GM18511 (cell line): ENCODE measurements at regions not wholly inside any gene's neighbourhood (a gene's known extent, or its start where the extent isn't known, plus 50 kb on each side); places are given as distances from the start of the nearest gene placed in this dataset.

Source experiments
- ATAC-seq: cut with Tn5 transposase; IDR thresholded peaks from one replicate; pipeline ENCODE4 v1.9.1; 2021; ENCODE audit warnings: mild to moderate bottlenecking, moderate library complexity; ENCODE audit not compliant: unreplicated experiment

GRCh38 chr4:58711039-58711438 is 1600.9 kb upstream of the IGFBP7 start:
- ATAC-seq, result no peak

DNA sequence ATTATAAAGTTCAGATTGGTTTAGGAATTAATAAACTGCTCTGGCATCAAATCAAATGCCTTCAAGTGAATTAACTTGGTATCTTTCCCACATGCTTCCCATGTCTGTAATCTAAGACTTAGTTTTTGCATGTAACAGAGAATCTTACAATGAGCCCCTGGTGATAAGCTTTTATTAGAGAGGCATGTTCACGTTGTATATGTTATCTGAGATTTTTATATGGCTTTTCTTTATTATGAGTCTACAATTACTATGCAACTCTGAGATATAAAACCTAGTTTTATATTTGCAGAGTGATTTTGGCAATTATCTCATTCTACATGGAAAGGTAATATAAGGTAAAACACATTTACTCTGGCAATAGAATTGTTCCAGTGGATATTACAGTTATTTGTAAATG is 1578.4 kb upstream of the IGFBP7 start:
- ATAC-seq, result no peak

DNA sequence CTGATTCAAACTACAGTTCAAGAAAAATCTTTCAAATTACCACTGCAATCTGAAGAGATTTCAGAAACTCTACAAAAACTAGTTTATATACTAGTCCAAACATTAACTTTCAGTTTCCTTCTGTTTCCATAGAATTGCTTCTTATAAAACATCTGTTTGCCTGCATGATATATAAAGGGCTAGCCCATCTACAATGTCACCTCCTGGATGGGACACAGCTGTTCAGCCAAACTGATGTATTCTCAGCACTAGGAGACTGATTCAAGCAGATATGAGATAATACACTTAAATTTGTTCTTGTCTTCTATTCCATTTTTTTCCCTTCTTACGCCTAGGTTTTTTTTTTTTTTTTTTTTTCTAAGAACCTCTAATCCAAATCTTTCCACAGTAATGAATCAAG is 1569.7 kb upstream of the IGFBP7 start:
- ATAC-seq, result no peak

- ATAC-seq, result no peak
Observed at GRCh38 chr4:58679051-58679450, 1568.9 kb upstream of the IGFBP7 start.

DNA sequence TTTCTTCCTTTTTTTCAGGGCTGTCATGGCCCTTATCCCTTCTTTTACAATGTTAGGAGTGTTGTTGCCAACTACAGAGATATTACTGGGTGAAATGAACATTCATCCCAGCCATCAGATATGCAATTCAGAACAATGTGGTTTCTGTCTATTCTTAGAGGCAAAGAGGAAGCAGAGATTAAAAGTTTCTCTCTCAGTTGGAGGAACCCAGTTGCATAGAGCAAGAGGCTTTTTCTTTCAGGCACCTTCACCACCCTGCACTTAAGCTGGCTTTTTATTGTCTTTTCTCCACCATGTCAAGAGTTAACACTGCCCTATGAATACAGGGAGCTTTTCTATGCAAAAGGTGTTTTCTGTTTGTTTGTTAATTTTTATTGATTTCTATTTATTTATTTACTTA is 1559.6 kb upstream of the IGFBP7 start:
- ATAC-seq, result no peak

GRCh38 chr4:58665649-58666048 is 1555.5 kb upstream of the IGFBP7 start:
- ATAC-seq, result no peak

- ATAC-seq, result no peak
Observed at GRCh38 chr4:58658701-58659100, 1548.5 kb upstream of the IGFBP7 start.

DNA sequence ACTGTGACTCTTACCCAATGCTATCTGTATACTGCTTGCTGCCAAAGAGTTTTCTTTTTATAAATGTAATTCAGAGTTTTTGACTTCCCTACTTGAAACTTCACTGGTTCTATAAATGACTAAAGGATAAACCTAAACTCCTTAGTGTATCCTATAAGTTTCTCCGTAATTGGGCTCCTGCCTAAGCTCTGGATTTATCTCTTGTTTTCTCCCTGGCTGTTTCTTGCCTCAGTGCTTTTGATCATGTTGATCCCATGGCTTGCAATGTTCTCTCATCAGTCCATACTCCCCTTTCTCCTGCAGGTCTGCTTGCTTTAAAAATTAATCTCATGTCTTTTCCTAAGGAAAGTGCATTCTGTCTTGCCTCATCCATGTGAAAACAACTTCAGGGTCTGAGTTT is 1543.1 kb upstream of the IGFBP7 start:
- no peak for ATAC-seq

- no peak for ATAC-seq
Observed at GRCh38 chr4:58649226-58649625, 1539.0 kb upstream of the IGFBP7 start.

GRCh38 chr4:58646126-58646525 is 1535.9 kb upstream of the IGFBP7 start:
- no peak for ATAC-seq

DNA sequence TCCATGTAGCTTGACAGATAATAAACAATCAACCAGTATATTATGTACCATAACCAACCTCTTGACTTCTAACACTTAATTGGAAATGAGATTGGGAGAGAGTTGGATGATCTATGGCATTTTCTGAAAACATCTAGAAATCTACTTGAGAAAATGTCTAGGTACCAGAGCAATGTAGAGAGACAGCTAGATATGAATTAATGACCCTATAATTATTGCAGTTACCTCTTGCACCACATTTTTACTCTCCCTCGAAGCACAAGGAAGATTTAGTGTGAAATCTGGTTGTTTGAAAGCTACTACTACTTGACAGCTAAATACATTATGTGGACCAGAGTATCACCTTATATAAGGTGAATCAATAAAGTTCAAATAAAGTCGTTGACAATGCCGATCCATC is 1534.4 kb upstream of the IGFBP7 start:
- no peak for ATAC-seq

DNA sequence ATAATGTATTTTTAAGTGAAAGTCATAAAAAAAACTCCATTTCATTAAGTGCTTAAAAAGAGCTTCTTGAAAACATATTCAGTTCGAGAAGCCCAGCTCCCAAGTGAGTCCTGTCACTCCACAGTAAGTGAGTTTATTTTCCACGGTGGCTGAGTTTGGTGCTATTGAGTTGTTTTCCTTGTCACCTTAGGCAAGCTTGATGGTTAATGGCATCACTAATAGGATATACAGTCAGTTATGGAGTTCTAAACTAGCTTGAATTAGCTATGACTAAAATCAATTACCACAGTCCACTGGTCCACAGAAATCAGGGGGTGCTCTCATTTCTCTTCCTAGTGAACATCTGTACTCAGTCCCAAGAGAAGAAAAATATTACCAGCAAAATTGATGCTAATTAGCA is 1526.2 kb upstream of the IGFBP7 start:
- ATAC-seq, result no peak

- ATAC-seq, result no peak
Observed at GRCh38 chr4:58617226-58617625, 1507.0 kb upstream of the IGFBP7 start.

GRCh38 chr4:58611012-58611411 is 1500.8 kb upstream of the IGFBP7 start:
- ATAC-seq, result no peak

DNA sequence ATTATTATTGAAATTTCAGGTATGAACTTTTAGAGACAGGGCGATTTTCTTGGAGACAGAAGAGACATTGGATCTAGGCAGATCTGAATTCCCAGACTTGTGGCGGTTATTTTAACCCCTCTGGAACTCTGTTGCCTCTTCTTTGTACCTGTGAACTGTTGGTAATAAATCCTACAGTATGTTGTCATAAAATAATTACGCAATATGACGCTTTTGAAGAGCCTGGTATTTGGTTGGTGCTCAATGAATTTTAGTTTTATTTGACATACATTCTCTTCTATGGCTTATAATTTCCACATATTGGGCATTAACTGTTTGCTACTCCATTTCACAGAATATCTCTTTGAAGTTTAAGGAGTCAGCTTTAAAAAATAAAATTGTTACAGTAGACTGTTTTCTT is 1496.1 kb upstream of the IGFBP7 start:
- ATAC-seq, result no peak

DNA sequence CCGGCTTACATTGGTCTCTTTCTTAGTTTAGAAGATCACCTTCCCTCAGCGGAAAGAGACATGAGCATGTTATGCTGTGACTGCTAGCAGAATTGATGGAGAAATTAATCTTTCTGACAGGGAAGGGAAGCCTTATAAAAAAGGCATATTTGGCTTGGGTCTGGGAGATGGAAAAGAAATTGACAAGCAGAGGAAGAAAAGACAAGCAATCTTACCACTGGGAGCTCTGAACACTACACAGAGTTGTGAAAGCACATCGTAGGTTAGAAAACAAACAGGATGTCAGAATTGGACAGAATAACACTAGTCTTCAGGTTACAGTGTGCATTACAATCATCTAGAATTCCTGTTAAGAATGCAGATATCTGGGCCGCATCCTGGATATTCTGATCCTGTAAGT is 1493.8 kb upstream of the IGFBP7 start:
- no peak for ATAC-seq

- no peak for ATAC-seq
Observed at GRCh38 chr4:58602731-58603359, 1492.7 kb upstream of the IGFBP7 start.

DNA sequence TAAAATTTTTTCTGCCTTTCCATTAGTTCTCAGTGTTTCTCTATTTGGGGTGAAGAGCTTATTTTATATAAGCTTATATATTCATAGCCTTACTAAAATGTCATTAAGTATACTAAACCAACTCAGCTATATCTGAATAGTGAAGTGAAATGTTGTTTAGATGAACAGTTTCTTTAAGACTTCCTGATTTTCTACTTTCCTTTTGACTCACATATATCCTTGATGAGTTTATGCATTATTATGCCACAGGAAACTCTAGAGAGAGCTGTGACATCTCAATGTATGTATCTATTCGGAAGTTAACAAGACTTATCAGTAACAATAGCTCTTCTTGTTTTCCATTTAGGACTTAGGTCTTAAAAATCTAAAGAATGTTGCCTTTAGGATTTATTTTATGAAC is 1491.8 kb upstream of the IGFBP7 start:
- no peak for ATAC-seq

GRCh38 chr4:58600290-58600689 is 1490.1 kb upstream of the IGFBP7 start:
- no peak for ATAC-seq

DNA sequence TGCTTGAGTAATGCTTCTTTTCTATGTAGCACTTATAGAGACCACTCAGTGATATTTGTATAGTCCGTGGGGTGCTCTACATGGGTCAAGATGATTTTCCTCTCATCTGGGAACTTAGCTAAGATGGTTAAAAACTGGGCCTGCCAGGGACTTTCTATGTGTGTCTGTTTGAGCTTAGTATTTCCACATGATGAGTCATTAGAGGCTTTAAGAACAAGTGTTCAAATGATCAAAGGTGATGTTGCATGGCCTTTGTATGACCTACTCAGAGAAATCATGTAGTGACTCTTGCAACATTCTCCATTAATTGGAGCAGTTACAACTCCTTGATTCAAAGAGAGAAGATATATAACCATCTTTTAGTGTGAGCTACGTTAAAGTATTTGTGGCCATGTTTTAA is 1480.5 kb upstream of the IGFBP7 start:
- ATAC-seq, result no peak

DNA sequence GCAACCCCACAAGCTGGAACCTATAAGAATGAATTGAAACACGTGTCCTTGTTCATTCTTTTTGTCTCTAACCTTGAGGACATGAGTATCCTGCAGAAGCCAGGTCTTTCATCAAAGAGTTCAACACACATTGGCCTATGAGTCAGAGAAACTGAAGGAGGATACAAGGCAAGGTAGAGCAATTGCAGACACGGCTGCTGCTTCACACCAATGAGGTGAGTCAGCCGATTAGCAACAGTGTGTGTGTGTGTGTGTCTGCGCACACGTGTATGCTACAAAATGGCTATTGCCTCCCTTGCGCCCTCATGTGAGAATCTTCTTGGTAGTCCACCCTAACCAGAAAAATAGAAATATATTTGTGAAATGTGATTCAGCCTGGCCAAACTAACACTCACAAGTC is 1477.7 kb upstream of the IGFBP7 start:
- no peak for ATAC-seq

- no peak for ATAC-seq
Observed at GRCh38 chr4:58566260-58566659, 1456.1 kb upstream of the IGFBP7 start.

- no peak for ATAC-seq
Observed at GRCh38 chr4:58564695-58565475, 1454.7 kb upstream of the IGFBP7 start.
